ENCODE measurements at regions not wholly inside any gene's neighbourhood (a gene's known extent, or its start where the extent isn't known, plus 50 kb on each side); places are given as distances from the start of the nearest gene placed in this dataset.
"Not testable (repeated sequence)": the region's sequence is repeated elsewhere in the genome, so short reads cannot be mapped to it uniquely, and the experiment has no call there.

DNA sequence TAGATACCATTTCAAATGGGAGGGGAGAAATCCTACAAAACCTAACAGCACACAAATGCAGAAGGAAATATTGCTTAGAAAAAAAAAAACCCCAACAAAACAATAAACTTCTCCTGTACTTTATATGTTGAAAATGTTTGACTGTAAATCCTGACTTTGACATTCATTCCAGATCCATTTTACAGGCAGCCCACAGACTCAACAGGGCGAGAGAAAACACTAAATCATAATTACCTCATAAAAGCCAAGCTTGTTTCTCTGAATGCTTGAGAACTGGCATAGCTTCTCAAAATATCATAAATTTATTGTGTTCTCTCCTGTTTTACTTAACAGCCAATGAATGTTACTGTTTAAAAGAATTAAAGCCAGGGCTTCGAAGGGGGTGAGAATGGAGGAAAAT is 273.2 kb downstream of the CD83 start:
- no peak for DNase-seq (ENCODE audit: low spot score)

DNA sequence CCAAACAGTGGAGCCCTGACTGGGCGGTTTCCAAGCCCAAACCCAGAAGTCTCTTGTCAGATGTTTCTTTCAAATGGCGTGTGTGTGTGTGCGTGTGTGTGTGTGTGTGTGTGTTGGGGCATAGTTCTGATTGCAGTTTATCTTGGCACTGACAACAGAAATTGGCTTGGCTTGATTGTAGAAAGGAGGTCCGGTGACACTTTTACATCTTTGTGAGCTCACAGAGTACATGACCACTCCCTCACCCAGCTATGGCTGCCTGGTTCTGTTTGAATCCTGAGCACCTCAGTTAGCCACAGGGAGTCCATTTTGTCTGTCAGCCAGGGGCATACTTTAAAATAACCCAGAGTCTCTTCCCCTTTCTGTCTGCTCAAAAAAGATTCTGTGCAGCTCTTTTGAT is 276.3 kb downstream of the CD83 start:
- no peak for DNase-seq (ENCODE audit: low spot score)

DNA sequence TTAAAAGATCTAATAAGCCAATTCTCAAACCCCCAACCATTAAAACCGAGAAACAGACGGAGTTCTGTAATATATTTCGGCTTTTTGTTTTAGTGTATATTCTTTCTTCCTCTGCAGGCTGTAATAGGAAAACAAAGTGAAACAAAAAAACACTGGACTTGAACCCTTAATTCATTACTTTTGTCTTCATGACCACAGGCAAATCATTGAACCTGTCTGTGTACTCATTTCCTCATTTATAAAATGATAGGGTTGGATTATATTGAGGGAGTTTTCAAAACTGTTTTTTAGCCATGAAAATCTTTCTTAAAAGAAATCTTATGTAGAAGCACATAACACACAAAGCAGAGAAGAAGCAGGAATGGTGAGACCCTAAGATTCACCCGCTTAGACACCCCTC is 278.8 kb downstream of the CD83 start:
- DNase-seq (ENCODE audit: low spot score): no peak

DNA sequence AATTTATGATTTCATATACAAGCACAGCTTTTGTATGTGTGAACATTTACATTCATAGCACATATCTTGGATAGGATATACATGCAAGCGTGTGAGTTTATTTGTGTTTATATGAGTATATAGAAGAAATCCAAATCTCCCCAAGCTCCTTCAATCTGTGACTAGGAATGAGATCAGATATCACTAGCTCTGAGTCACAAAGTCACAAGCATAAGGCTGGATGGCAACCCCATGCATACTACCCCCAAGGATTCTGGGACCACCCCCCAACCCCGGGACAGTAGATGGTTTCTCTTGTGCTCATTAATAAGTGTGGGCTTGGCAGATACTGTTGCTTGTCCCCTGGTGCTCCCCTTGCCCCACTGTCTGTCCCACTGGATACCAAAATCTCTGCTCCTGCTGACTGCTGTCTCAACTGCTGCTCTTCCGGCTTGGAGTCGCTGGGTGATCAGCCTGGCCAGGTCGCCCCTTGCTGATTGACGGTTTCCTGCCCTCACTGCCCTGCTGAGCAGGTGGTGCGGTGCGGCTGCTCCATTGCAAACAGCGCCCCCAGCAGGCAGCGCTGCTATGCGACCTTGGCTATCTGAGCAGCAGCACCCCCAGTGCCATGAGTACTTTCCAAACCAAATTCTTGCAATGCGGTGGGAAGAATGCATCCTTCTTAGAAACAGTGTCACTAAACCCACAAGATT is 279.4 kb downstream of the CD83 start:
- DNase-seq (ENCODE audit: low spot score): no peak

DNA sequence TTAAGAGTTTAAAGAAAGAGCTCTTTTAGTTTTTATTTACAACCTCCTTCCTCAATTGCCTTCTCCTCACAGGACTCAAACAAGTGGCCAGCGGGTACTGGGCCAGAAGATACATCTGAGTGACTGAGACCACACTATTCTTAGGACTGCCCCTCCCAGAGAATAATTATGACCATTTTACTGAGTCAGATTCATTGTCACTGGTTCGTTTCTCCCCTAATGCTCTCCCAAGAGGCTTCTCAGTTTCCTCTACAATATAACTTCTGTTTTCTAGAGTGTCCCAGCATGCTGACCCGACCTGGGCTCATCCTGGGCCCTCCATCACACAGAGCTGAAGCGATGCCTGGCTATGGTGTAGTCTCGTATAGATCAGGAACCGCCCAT is 279.9 kb downstream of the CD83 start:
- no peak for DNase-seq (ENCODE audit: low spot score)

DNA sequence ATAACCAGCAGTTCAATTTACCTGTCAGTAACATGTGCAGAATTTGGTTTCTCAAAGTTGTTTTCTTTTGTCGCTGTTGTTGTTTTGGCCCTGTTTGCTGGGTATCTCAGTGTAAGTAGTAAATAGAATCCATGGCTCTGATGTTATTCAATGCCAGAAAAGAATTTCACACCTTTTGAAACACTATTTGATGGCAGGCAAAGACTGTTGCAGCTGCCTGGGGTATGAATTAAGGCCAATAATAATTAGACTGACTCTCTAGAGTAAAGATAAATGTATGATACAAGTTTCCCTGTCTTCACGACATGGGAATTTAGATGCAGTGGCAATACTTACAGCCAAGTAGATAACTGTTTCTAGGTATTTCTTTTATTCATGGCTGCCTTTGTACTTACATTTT is 281.4 kb downstream of the CD83 start:
- no peak for DNase-seq (ENCODE audit: low spot score)

DNA sequence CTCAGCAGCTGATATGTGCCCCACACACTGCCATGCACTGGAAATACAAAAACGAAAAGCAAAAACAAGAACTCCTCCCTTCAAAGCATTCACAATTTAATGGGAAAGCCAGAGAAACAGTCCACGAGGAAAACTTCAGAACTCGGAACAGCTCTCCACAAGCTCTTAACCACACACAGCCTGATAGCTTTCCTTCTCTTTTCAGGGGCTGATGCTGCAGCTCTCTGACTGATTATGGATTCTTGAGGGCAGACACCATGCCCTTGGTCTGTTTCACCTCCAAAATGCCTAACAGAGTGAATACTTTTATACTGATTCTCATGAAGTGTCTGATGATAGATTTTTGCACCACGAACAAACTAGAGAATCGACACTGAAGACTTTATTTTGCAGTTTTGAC is 282.1 kb downstream of the CD83 start:
- DNase-seq (ENCODE audit: low spot score): no peak

DNA sequence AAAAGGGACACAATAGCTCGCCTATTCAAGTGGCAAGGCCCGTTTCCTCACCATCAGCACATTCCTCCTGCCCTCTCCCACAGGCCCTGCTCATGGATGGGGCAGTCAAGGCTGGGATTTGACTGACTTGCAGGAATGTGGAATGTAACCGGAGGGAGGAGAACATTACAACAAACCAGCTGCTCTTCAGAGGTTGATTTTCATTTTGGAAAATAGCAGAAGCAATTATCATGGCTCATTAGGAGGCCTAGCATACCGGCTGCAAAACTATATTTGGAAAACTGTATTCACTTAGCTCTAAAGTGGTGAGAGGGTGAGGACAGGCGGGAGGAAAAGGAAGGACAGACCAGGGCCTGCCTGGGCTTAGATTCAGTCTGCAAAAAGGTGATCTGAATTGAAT is 283.7 kb downstream of the CD83 start:
- DNase-seq (ENCODE audit: low spot score): no peak

DNA sequence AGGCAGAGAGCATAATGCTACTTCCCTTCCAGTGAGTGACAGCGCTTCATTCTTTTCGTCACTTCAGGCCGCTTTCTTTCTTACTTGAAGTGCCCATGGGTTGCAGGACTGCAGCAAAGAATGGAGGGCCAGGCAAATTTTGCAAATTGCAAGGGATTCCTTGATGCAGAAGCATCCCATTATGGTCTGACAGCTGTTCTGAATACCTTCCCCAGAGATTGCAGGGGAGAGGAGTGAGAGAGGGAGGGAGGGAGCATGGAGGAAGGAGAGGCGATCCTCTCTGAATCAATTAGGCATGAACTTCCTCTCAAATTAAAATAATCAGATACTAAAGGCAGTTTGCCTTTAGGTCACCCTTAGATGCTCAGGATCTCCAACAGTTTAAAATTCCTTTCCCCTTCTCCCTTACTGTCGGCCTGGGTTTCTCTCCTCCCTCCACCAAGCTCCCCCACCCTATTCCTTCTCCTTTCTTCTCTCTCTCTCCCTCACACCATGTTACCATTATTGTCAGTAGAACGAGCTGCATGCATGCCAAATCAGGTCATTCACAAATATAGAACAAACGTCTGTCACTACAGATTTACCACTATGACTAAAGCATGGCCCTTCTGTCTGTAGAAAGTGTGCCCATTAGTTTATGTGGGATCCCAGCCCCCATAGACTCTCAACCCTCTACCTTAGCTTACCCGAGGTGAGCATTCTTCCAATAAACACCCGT is 289.2 kb downstream of the CD83 start:
- DNase-seq (ENCODE audit: low spot score): no peak

DNA sequence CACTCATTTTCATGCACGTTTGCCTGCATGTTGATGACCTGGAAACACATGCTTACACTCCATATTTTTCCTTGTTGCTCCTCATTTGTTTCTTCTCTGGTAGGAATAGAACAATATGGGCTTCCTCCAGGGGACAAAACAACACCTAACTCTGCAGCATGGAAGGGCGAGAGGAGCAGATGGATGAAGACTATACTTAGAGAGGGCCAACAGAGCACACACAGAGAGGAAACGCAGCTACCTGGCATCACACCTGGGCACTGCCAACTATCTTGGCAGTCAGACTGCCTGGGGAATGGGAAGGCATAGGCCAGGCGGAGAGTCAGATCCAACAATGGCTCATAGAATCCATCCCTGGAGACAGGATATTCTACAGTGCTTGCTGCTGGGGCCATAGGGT is 290.9 kb downstream of the CD83 start:
- DNase-seq (ENCODE audit: low spot score): no peak

DNA sequence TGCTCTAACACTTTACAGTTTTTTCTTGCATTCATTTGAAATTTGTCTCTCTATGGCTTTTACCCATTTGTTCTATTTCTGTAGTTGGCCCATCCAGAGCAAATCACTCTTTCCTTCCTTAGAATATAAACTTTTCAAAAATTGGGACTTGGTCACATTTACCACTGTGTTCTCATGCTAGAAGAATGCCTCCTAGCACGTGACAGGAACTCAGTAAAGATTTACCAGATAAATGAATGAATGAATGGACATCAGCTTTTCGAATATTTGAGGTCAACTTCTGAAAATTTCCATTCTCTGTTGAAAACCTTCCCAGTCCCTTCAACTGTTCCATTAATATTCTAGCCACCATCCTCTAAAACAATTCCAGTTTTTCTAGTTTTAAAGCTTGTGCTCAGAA is 294.5 kb downstream of the CD83 start:
- no peak for DNase-seq (ENCODE audit: low spot score)

DNA sequence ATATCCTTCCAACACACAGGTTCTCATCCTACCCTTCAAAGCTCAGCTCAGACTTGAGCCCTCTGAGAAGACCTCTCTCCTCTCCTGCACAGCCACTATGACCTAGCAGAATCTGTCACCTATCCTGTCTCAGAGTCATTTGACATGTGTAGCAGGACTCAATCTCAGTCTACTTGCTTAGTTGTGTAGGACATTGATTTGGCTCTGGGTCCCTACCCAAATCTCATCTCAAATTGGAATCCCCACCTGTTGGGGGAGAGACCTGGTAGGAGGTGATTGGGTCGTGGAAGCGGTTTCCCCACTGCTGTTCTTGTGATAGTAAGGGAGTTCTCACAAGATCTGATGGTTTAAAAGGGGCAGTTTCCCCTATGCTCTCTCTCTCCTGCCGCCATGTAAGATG is 297.9 kb downstream of the CD83 start:
- DNase-seq (ENCODE audit: low spot score): no peak

DNA sequence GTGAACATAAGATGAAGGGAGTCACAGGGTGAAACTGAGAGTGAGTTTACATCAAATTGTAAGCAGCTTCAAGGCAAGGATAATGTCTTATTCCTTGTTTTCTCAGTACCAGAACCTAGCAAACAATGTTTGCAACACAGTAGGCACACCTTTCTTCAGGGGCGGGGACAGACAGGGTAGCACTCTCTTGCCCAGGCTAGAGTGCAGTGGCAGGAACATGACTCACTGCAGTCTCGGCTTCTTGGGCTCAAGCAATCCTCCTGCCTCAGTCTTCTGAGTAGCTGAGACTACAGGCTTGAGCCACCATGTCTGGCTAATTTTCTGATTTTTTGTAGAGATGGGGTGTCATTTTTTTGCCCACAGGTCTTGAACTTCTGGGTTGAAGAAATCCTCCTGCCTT is 299.8 kb downstream of the CD83 start:
- no peak for DNase-seq (ENCODE audit: low spot score)

DNA sequence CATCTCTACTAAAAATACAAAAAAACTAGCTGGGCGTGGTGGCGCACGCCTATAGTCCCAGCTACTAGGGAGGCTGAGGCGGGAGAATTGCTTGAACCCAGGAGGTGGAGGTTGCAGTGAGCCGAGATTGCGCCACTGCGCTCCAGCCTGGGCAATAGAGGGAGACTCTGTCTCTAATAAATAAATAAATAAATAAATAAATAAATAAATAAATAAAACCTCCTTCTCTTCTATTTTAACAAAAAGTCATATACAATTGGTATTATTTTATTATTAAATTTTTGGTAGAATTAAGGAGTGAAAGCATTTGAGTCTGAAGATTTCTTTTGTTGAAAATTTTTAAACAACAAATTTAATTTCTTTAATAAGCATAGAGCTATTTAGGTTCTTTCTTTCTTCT is 301.7 kb downstream of the CD83 start:
- not testable (repeated sequence) for DNase-seq (ENCODE audit: low spot score)

DNA sequence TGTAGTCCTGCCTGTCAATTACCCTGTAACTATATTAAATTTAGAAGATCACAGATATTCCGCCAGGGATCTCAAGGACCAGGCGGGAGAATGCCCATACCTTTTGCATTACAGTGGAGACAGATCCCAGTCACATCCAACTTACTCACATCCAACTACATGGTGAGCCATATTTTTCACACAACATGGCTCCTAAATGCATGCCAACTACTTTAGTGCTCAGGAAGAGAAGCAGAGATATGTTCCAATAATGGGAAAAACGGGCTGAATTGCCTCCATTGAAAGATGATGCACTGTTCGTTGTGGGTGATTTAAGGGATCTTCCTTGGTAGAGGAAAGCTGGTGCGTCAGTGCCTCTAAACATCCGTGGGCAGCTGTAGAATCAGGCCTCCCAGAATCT is 304.5 kb downstream of the CD83 start:
- DNase-seq (ENCODE audit: low spot score): no peak

DNA sequence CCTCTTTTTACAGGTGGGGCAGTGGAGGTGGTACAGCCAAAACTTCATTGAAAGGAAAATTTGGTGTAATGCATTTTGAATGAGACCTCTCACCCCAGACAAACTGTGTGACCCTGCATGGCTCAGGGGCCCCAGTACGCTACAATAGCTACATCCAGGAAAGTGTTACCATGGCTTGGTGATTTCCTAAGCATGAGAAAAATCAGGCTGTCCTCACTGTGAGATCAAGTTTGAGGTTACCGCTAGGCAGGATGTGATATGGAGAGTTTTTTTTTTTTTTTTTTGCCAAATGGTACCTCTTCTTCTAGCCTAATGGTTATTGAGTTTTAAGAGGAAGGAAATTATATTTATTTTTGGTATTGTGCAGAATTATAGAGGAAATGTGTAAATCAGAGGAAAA is 305.3 kb downstream of the CD83 start:
- no peak for DNase-seq (ENCODE audit: low spot score)

DNA sequence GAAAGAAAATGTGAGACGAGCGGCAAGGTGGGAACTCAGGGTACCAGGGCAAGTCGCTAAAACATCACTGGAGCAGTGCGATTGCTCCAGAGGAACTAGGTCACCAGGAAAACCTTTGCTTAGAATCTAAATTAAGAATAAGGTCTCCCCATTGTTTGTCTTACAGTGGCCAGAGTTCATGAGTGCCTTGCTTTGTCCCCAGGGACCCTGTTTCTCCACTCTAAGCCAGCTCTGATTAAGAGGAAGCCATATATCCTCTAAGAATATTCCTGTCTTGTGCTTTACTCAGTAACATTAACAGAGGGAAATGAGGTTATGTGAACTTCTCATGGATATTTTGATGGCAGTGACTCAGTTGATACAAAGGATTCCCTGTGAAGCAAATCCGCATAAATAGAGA is 305.8 kb downstream of the CD83 start:
- DNase-seq (ENCODE audit: low spot score): no peak

DNA sequence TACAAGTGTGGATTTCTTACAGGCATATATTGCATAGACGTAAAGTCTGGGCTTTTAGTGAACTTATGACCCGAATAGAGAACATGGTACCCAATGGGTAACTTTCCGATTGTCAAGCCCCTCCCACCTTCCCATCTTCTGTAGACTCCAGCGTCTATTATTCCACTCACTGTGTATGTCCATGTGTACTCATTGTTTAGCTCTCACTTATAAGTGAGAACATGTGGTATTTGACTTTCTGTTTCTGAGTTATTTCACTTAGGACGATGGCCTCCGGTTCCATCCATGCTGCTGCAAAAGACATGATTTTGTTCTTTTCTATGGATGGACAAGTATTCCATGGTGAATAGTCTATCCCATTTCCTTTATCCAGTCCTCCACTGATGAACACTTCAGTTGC is 306.4 kb downstream of the CD83 start:
- no peak for DNase-seq (ENCODE audit: low spot score)

DNA sequence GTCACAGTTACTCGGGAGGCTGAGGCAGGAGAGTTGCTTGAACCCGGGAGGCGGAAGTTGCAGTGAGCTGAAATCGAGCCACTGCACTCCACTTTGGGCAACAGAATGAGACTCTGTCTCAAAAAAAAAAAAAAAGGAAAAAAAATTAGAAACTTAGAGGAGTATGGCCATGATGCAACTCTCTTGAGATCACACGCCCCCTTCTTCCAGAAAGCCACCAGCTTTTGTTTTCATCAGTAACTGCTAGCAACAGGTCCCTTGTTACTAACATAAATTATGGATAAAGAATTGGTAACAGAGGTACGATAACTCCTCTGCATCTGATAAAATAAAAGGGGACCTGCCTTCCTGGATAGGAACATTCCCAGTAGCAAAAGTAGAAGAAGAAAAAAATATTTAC is 308.2 kb downstream of the CD83 start:
- no peak for DNase-seq (ENCODE audit: low spot score)

DNA sequence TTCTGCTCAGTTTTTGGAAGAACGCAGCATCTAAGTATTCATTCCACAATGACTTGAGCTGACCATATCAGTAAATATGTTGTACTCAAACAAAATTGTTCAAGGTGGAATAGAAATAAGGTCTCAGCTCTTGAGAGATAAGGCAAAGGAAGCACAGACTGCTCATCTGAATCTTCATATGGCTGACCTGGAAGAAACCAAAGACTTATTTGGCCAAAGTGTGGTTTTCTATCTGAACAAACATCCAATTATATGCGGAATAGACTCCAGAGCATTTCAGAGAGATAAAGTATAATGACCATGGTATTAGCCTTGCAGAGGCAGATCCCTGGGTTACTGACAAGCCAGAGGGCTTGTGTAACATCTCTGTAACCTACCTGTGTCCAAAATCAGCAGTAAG is 308.7 kb downstream of the CD83 start:
- DNase-seq (ENCODE audit: low spot score): no peak

DNA sequence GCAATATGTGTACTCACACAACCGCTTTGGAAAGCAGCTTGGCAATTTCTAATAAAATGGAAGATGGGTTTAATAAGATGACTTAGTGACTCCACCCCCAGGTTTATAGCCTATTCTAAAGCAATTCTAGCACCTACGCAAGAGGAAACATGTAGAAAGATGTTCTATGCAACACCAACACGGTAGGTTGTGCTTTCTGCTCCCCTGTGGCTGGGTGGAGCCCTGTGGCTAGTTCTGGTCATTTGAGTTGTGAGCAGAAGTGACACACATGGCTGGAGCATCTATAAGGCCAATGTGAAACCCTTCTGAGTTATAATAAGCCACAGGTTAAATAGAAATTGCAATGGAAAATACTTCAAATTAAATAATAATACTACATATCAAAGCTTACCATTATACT is 310.7 kb downstream of the CD83 start:
- DNase-seq (ENCODE audit: low spot score): no peak

DNA sequence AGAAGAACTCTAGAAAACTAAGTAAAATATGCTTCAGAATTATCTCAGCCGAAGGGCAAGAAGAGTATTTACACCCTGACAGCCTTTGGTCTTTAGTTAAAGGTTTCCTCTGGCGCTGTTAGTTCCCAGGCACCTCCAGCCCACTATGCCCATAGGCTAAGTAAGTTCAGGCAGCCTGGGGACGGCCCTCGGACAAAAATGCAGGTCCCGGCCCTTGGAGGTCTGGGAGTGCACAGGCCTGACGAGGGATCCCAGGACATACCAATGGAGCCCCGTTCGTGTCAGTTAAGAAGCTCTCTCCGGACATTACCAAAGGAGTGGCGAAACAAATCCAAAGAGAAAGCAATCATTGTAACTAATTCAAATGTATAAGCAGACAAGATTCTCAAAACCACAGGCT is 311.8 kb downstream of the CD83 start:
- DNase-seq (ENCODE audit: low spot score): no peak

DNA sequence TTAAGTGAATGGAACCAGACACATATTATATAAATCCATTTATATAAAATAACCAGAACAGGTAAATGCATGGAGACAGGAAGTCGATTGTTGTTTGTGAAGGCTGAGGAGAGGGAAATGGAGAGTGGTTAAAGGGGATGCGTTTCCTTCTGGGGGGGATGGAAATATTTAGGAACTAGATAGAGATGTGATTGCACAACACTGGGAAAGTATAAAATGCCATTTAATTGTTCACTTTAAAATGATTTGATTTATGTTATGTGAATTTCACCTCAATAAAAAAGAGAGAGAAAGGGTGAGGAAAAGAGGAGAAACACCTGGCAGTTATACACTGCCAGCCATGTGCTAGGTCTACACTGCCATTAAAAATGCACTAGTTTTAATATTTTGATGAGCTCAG is 312.6 kb downstream of the CD83 start:
- no peak for DNase-seq (ENCODE audit: low spot score)
